ENCODE measurements at regions not wholly inside any gene's neighbourhood (a gene's known extent, or its start where the extent isn't known, plus 50 kb on each side); places are given as distances from the start of the nearest gene placed in this dataset.

DNA sequence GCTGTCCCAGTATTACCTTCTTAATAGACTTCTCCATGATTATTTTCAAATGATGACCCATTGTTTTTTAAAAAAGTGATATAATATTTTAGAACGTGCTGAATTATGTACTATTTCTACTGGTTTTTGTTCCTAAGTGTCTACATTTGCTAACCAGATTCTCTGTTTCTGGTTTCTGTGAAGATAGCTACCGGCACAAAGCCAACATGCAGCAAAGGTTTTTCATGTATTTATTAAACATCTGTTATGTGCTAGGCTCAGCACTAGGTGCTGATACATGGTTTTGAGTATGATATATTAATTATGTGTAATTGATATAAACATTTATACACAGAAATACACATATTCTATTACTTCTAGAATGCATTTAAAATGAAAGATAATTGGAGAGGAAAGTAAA lies 1035.6 kb downstream of the PCDH17 start:
- DNase-seq: no peak
- H3K4me1 ChIP-seq: no peaks in the 10 kb centered on the region
- TF ChIP-seq POLR2A (IDR thresholded peaks at IDR 0.05): no peak
- intact Hi-C loops (cut with DNase I): no loop called here
- no peaks in the 10 kb centered on the region for H3K9me3 ChIP-seq
- 47 to 62% methylated on average over 2 of the region's 2 CpGs for WGBS, 2 donors
- H3K27me3 ChIP-seq: no peaks in the 10 kb centered on the region
- H3K4me3 ChIP-seq: no peak overlapping the region
- no peak overlapping the region for H3K27ac ChIP-seq
- no peaks in the 10 kb centered on the region for H3K36me3 ChIP-seq (replicated peaks in 1 of 2; ENCODE audit: insufficient read depth in 1 of 2, low read depth in 2 of 2)
- ATAC-seq: no peak

GRCh38 chr13:58680115-58680514 lies 1048.6 kb downstream of the PCDH17 start:
- H3K9me3 ChIP-seq: no peaks in the 10 kb centered on the region
- H3K27ac ChIP-seq: no peak overlapping the region
- no peak overlapping the region for H3K4me3 ChIP-seq
- 25 to 49% methylated on average over 4 of the region's 4 CpGs for WGBS, 2 donors
- H3K4me1 ChIP-seq: no peaks in the 10 kb centered on the region
- DNase-seq (no peak), ATAC-seq (no peak)
- H3K36me3 ChIP-seq (replicated peaks in 1 of 2; ENCODE audit: insufficient read depth in 1 of 2, low read depth in 2 of 2): no peaks in the 10 kb centered on the region
- H3K27me3 ChIP-seq: no peaks in the 10 kb centered on the region
- TF ChIP-seq, protein P1, sequence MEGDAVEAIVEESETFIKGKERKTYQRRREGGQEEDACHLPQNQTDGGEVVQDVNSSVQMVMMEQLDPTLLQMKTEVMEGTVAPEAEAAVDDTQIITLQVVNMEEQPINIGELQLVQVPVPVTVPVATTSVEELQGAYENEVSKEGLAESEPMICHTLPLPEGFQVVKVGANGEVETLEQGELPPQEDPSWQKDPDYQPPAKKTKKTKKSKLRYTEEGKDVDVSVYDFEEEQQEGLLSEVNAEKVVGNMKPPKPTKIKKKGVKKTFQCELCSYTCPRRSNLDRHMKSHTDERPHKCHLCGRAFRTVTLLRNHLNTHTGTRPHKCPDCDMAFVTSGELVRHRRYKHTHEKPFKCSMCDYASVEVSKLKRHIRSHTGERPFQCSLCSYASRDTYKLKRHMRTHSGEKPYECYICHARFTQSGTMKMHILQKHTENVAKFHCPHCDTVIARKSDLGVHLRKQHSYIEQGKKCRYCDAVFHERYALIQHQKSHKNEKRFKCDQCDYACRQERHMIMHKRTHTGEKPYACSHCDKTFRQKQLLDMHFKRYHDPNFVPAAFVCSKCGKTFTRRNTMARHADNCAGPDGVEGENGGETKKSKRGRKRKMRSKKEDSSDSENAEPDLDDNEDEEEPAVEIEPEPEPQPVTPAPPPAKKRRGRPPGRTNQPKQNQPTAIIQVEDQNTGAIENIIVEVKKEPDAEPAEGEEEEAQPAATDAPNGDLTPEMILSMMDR (IDR thresholded peaks at IDR 0.05): no peak
- TF ChIP-seq POLR2A (IDR thresholded peaks at IDR 0.05): no peak
- intact Hi-C loops (cut with DNase I): no loop called here

DNA sequence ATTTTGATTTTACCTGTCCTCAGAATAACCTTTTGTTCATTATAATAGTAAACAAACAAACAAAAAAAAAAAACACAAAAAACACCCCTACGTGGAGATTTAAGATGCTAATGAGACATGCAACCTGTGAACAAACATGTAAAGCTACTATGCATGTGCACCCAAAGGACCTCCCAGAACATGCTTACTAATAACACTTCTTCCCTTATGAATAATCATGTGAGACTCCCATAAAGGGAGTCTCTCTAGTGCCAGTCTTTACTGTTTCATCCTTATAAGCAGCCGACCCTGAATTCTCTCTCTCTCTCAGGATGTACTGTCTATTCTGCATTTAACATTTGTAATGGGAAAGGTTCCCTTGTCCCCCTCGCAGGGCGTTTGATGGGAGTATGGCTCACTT lies 1051.1 kb downstream of the PCDH17 start:
- no peak for TF ChIP-seq POLR2A (IDR thresholded peaks at IDR 0.05)
- TF ChIP-seq, protein P1 (IDR thresholded peaks at IDR 0.05): no peak
- no peak overlapping the region for H3K4me3 ChIP-seq
- no peaks in the 10 kb centered on the region for H3K36me3 ChIP-seq (replicated peaks in 1 of 2; ENCODE audit: insufficient read depth in 1 of 2, low read depth in 2 of 2)
- no peaks in the 10 kb centered on the region for H3K27me3 ChIP-seq
- DNase-seq: no peak
- ATAC-seq: no peak
- intact Hi-C loops (cut with DNase I): no loop called here
- 84 to 89% methylated on average over 4 of the region's 4 CpGs for WGBS, 2 donors
- no peaks in the 10 kb centered on the region for H3K9me3 ChIP-seq
- H3K27ac ChIP-seq: no peak overlapping the region
- no peaks in the 10 kb centered on the region for H3K4me1 ChIP-seq

GRCh38 chr13:58687148-58687547 lies 1055.6 kb downstream of the PCDH17 start:
- Histone ChIP-seq H3K27me3 (no peaks in the 10 kb centered on the region), H3K36me3 (replicated peaks in 1 of 2; ENCODE audit: insufficient read depth in 1 of 2, low read depth in 2 of 2) (no peaks in the 10 kb centered on the region), H3K4me3 (no peak overlapping the region), H3K4me1 (no peaks in the 10 kb centered on the region), H3K27ac (no peak overlapping the region), H3K9me3 (no peaks in the 10 kb centered on the region)
- intact Hi-C loops (cut with DNase I): no loop called here
- 63 to 74% methylated on average over 2 of the region's 2 CpGs for WGBS, 2 donors
- ATAC-seq: no peak
- TF ChIP-seq, protein P1 (IDR thresholded peaks at IDR 0.05): no peak
- TF ChIP-seq POLR2A (IDR thresholded peaks at IDR 0.05): no peak
- no peak for DNase-seq

DNA sequence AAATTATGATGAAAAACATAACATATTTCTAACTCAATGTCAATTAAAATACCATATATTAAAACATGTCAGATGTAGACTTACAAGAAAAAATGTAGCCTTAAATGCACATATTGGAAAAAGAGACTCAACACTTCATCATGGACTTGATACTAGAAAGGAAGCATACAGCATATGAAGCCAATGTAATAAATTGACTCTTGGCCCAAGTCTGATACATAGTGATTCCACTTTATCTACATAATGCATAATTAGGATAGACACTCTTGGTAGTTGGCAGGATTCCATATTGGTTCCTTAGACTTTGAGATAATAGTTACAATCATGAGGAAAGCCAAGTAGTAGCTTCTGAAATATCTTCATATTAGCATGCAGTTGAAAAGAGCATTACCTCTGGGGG lies 1067.0 kb downstream of the PCDH17 start:
- Histone ChIP-seq H3K27ac (no peak overlapping the region), H3K27me3 (no peaks in the 10 kb centered on the region), H3K4me1 (no peaks in the 10 kb centered on the region), H3K9me3 (no peaks in the 10 kb centered on the region), H3K36me3 (replicated peaks in 1 of 2; ENCODE audit: insufficient read depth in 1 of 2, low read depth in 2 of 2) (no peaks in the 10 kb centered on the region), H3K4me3 (no peak overlapping the region)
- no peak for ATAC-seq
- no peak for TF ChIP-seq POLR2A (IDR thresholded peaks at IDR 0.05)
- TF ChIP-seq, protein P1 (IDR thresholded peaks at IDR 0.05): no peak
- DNase-seq: no peak
- intact Hi-C loops (cut with DNase I): no loop called here
